ENCODE measurements at regions not wholly inside any gene's neighbourhood (a gene's known extent, or its start where the extent isn't known, plus 50 kb on each side); places are given as distances from the start of the nearest gene placed in this dataset.

DNA sequence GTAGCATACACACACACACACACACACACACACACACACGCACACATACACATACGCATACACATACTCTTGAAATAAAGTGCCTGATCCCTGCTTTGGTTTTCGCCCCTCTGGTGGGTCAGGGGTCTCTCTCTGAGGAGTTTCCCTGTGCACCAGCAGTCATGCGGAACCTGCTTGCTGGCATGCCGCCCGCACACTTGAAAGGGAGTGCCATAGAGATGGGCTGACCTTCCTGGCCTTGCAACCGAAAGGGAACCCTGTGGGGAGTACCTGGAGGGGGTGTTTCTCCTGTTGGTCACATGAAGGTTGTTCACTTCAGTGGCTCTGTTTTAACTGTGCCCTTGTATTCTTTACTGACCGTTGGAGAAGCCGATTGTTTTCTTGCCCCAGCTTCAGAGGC, 752.3 kb downstream of the NR2F2 start:
- peak; percentile 8 for DNase-seq (ENCODE audit: low spot score)
- no peak overlapping the region for H3K4me3 ChIP-seq (ENCODE audit: low read length in 2 of 2)
- no peak overlapping the region for H2AFZ ChIP-seq (ENCODE audit: low read length)
- no peaks in the 10 kb centered on the region for H3K27me3 ChIP-seq (ENCODE audit: control insufficient read depth in 3 of 3, insufficient read depth in 3 of 3, low read depth in 1 of 3, low read length in 3 of 3)
- H3K27ac ChIP-seq (replicated peaks; ENCODE audit: low read length): no peak overlapping the region
- H3K9me3 ChIP-seq (replicated peaks in 1 of 2; ENCODE audit: control insufficient read depth in 2 of 2, insufficient read depth in 1 of 2, low read depth in 1 of 2, low read length in 2 of 2): no peaks in the 10 kb centered on the region
- H4K91ac ChIP-seq (ENCODE audit: low read depth, low read length, poor library complexity): no peak overlapping the region
- no peak overlapping the region for H2BK120ac ChIP-seq (ENCODE audit: low read depth, low read length)
- H3K23ac ChIP-seq (ENCODE audit: low read depth, low read length, poor library complexity): no peak overlapping the region
- no peak overlapping the region for H3K4ac ChIP-seq (ENCODE audit: low read length)
- H2BK15ac ChIP-seq (ENCODE audit: low read length): no peak overlapping the region
- no peak overlapping the region for H3K4me2 ChIP-seq (ENCODE audit: insufficient read depth, low read length, poor library complexity, severe bottlenecking)
- no peak overlapping the region for H3K14ac ChIP-seq (ENCODE audit: low read length)
- H2AK5ac ChIP-seq (ENCODE audit: low read depth, low read length): no peak overlapping the region
- H3K79me1 ChIP-seq (ENCODE audit: low read depth, low read length): no peaks in the 10 kb centered on the region
- no peak overlapping the region for H2BK5ac ChIP-seq (ENCODE audit: low read length)
- H3K18ac ChIP-seq (ENCODE audit: low read length): no peak overlapping the region
- no CpG with 5 or more reads among the region's 9 CpGs for WGBS, 2 donors (ENCODE audit: extremely low coverage in 2 of 2, insufficient read length in 2 of 2, insufficient replicate concordance in 1 of 2)
- no peak overlapping the region for H3K9ac ChIP-seq (ENCODE audit: low read depth, low read length, poor library complexity)
- peaks cover 1 to 17% of the 10 kb centered on the region in 2 donors for H3K4me1 ChIP-seq (ENCODE audit: control insufficient read depth in 2 of 2, insufficient read depth in 1 of 2, low read depth in 1 of 2, low read length in 2 of 2)
- H4K8ac ChIP-seq (ENCODE audit: low read depth, low read length): no peak overlapping the region
- H3K36me3 ChIP-seq (replicated peaks in 1 of 2; ENCODE audit: control insufficient read depth in 2 of 2, insufficient read depth in 2 of 2, low read length in 2 of 2): no peaks in the 10 kb centered on the region
- H2BK12ac ChIP-seq (ENCODE audit: low read length): no peak overlapping the region

DNA sequence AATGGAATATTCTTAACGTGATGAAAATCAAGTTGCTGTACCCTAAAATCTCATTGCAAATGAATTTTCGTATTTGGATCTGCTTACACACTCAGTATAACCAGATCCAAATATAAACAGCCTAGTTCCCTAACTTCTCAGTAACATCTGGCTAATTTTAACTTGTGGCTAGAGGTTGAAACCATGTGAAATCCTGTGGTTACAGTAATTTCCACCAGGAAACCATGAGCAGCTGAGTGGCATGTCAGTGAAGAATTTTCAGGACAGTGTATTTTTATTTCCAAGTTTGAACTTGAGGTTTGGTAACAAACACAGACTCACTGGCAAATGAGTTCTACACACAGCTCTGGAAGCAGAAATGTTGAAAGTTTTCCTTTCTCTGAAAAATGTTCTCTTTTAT, 754.1 kb downstream of the NR2F2 start:
- Histone ChIP-seq H3K79me1 (ENCODE audit: low read depth, low read length) (no peaks in the 10 kb centered on the region), H3K14ac (ENCODE audit: low read length) (no peak overlapping the region), H4K8ac (ENCODE audit: low read depth, low read length) (no peak overlapping the region)

DNA sequence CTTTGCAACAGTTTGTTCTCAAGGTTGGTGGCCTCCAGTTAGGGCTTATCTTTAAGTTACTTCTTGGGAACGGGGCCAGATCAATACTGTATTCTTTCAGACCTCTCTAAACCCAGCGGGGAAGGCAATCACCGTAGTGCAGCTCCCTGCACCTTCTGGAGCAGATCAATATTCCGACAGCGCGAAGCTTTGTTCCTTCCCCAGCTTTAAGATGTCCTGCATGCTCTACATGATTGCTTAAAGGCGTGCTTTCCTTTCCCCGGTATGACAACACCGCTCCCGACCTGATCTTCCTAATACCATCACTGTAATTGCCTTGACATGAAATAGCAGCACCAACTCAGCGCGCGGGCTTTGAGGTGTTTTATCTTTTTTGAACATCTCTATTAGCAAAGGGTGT, 755.2 kb downstream of the NR2F2 start:
- no peak for DNase-seq (ENCODE audit: low spot score)
- Histone ChIP-seq H2BK12ac (ENCODE audit: low read length) (no peak overlapping the region), H3K4me2 (ENCODE audit: insufficient read depth, low read length, poor library complexity, severe bottlenecking) (no peak overlapping the region), H3K79me1 (ENCODE audit: low read depth, low read length) (no peaks in the 10 kb centered on the region), H3K4me3 (ENCODE audit: low read length in 2 of 2) (no peak overlapping the region), H3K27ac (replicated peaks; ENCODE audit: low read length) (no peak overlapping the region), H2BK15ac (ENCODE audit: low read length) (no peak overlapping the region), H4K91ac (ENCODE audit: low read depth, low read length, poor library complexity) (no peak overlapping the region), H3K27me3 (ENCODE audit: control insufficient read depth in 3 of 3, insufficient read depth in 3 of 3, low read depth in 1 of 3, low read length in 3 of 3) (no peaks in the 10 kb centered on the region), H2BK120ac (ENCODE audit: low read depth, low read length) (no peak overlapping the region), H2AFZ (ENCODE audit: low read length) (no peak overlapping the region), H3K9ac (ENCODE audit: low read depth, low read length, poor library complexity) (no peak overlapping the region), H2BK5ac (ENCODE audit: low read length) (no peak overlapping the region), H3K9me3 (replicated peaks in 1 of 2; ENCODE audit: control insufficient read depth in 2 of 2, insufficient read depth in 1 of 2, low read depth in 1 of 2, low read length in 2 of 2) (no peaks in the 10 kb centered on the region), H3K4ac (ENCODE audit: low read length) (no peak overlapping the region), H2AK5ac (ENCODE audit: low read depth, low read length) (no peak overlapping the region), H3K18ac (ENCODE audit: low read length) (no peak overlapping the region), H4K8ac (ENCODE audit: low read depth, low read length) (no peak overlapping the region), H3K14ac (ENCODE audit: low read length) (no peak overlapping the region), H3K4me1 (ENCODE audit: control insufficient read depth in 2 of 2, insufficient read depth in 1 of 2, low read depth in 1 of 2, low read length in 2 of 2) (peaks cover 1 to 27% of the 10 kb centered on the region in 2 donors), H3K23ac (ENCODE audit: low read depth, low read length, poor library complexity) (no peak overlapping the region), H3K36me3 (replicated peaks in 1 of 2; ENCODE audit: control insufficient read depth in 2 of 2, insufficient read depth in 2 of 2, low read length in 2 of 2) (no peaks in the 10 kb centered on the region)
- no CpG with 5 or more reads among the region's 13 CpGs for WGBS, 2 donors (ENCODE audit: extremely low coverage in 2 of 2, insufficient read length in 2 of 2, insufficient replicate concordance in 1 of 2)

More for the DNA sequence above, 754.1 kb downstream of the NR2F2 start:
- Histone ChIP-seq H2AFZ (ENCODE audit: low read length) (no peak overlapping the region), H3K27ac (replicated peaks; ENCODE audit: low read length) (no peak overlapping the region), H2BK120ac (ENCODE audit: low read depth, low read length) (no peak overlapping the region), H3K4ac (ENCODE audit: low read length) (no peak overlapping the region), H2BK5ac (ENCODE audit: low read length) (no peak overlapping the region), H2BK15ac (ENCODE audit: low read length) (no peak overlapping the region), H3K4me1 (ENCODE audit: control insufficient read depth in 2 of 2, insufficient read depth in 1 of 2, low read depth in 1 of 2, low read length in 2 of 2) (peaks cover 1 to 18% of the 10 kb centered on the region in 2 donors), H4K91ac (ENCODE audit: low read depth, low read length, poor library complexity) (no peak overlapping the region), H3K36me3 (replicated peaks in 1 of 2; ENCODE audit: control insufficient read depth in 2 of 2, insufficient read depth in 2 of 2, low read length in 2 of 2) (no peaks in the 10 kb centered on the region), H3K4me2 (ENCODE audit: insufficient read depth, low read length, poor library complexity, severe bottlenecking) (no peak overlapping the region), H2AK5ac (ENCODE audit: low read depth, low read length) (no peak overlapping the region), H3K23ac (ENCODE audit: low read depth, low read length, poor library complexity) (no peak overlapping the region), H3K9ac (ENCODE audit: low read depth, low read length, poor library complexity) (no peak overlapping the region), H3K27me3 (ENCODE audit: control insufficient read depth in 3 of 3, insufficient read depth in 3 of 3, low read depth in 1 of 3, low read length in 3 of 3) (no peaks in the 10 kb centered on the region), H3K18ac (ENCODE audit: low read length) (no peak overlapping the region), H3K9me3 (replicated peaks in 1 of 2; ENCODE audit: control insufficient read depth in 2 of 2, insufficient read depth in 1 of 2, low read depth in 1 of 2, low read length in 2 of 2) (no peaks in the 10 kb centered on the region), H3K4me3 (ENCODE audit: low read length in 2 of 2) (no peak overlapping the region), H2BK12ac (ENCODE audit: low read length) (no peak overlapping the region)
- no CpG with 5 or more reads among the region's 2 CpGs for WGBS, 2 donors (ENCODE audit: extremely low coverage in 2 of 2, insufficient read length in 2 of 2, insufficient replicate concordance in 1 of 2)
- no peak for DNase-seq (ENCODE audit: low spot score)

DNA sequence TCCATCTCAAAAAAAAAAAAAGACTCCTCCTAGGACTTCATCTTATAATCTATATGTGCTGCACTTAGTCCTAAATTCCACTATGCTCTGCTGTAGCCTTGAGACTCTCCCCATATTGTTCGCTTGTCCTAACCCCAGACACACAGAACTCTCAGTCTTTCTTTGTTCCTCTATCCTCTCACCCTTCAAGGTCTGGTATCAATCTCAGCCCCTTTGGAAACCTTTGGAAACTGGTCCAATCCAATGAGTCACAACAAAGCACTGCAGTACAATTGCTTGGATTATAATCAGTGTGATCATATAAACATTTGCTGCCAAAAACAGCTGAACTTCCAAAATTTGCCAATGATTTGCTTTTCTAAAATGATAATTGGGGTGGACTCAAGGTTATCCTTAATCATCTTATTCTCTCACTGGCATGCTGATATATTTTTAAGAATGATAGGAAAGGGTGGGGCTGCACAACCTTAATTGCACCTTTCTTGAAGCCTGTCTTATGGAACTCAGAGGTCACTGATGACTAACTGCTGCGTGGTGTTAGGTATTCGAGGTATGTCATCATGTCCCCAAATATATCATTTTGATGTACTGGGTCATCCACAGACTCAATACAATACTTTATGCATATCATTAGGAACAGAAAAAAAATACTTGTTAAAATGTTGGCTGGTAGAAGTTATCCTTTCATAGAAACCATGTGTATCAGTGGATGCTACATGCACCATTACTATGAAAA, 756.7 kb downstream of the NR2F2 start:
- Histone ChIP-seq H3K36me3 (replicated peaks in 1 of 2; ENCODE audit: control insufficient read depth in 2 of 2, insufficient read depth in 2 of 2, low read length in 2 of 2) (no peaks in the 10 kb centered on the region), H2BK5ac (ENCODE audit: low read length) (no peak overlapping the region)
- WGBS, 2 donors (ENCODE audit: extremely low coverage in 2 of 2, insufficient read length in 2 of 2, insufficient replicate concordance in 1 of 2): no CpG with 5 or more reads among the region's 3 CpGs

More for the DNA sequence above, 756.7 kb downstream of the NR2F2 start:
- Histone ChIP-seq H3K9me3 (replicated peaks in 1 of 2; ENCODE audit: control insufficient read depth in 2 of 2, insufficient read depth in 1 of 2, low read depth in 1 of 2, low read length in 2 of 2) (no peaks in the 10 kb centered on the region), H4K91ac (ENCODE audit: low read depth, low read length, poor library complexity) (no peak overlapping the region), H3K18ac (ENCODE audit: low read length) (no peak overlapping the region), H3K9ac (ENCODE audit: low read depth, low read length, poor library complexity) (no peak overlapping the region), H3K4me3 (ENCODE audit: low read length in 2 of 2) (no peak overlapping the region), H3K23ac (ENCODE audit: low read depth, low read length, poor library complexity) (no peak overlapping the region), H2BK120ac (ENCODE audit: low read depth, low read length) (no peak overlapping the region), H2AFZ (ENCODE audit: low read length) (no peak overlapping the region), H3K4ac (ENCODE audit: low read length) (no peak overlapping the region), H3K4me2 (ENCODE audit: insufficient read depth, low read length, poor library complexity, severe bottlenecking) (no peak overlapping the region), H3K4me1 (ENCODE audit: control insufficient read depth in 2 of 2, insufficient read depth in 1 of 2, low read depth in 1 of 2, low read length in 2 of 2) (peaks cover 1 to 23% of the 10 kb centered on the region in 2 donors), H3K27me3 (ENCODE audit: control insufficient read depth in 3 of 3, insufficient read depth in 3 of 3, low read depth in 1 of 3, low read length in 3 of 3) (no peaks in the 10 kb centered on the region), H3K14ac (ENCODE audit: low read length) (no peak overlapping the region), H2BK15ac (ENCODE audit: low read length) (no peak overlapping the region), H3K79me1 (ENCODE audit: low read depth, low read length) (no peaks in the 10 kb centered on the region), H4K8ac (ENCODE audit: low read depth, low read length) (no peak overlapping the region), H2AK5ac (ENCODE audit: low read depth, low read length) (no peak overlapping the region), H3K27ac (replicated peaks; ENCODE audit: low read length) (no peak overlapping the region), H2BK12ac (ENCODE audit: low read length) (no peak overlapping the region)
- DNase-seq (ENCODE audit: low spot score): no peak
